GM12892 (cell line): ENCODE measurements at regions not wholly inside any gene's neighbourhood (a gene's known extent, or its start where the extent isn't known, plus 50 kb on each side); places are given as distances from the start of the nearest gene placed in this dataset.

Experiments used
- POLR2AphosphoS5 ChIP-seq: IDR thresholded peaks from 2 replicates; pipeline ENCODE4 v1.6.1; 2011; ENCODE audit warnings: low read depth, low read length, control low read depth
- TAF1 ChIP-seq: IDR thresholded peaks from 2 replicates; pipeline ENCODE4 v1.6.1; 2011; ENCODE audit warnings: low read depth, mild to moderate bottlenecking, control low read depth, low read length, borderline replicate concordance

GRCh38 chr20:43243672-43244269, 54.1 kb upstream of the PTPRT start:
- TF ChIP-seq POLR2AphosphoS5: no peak
- no peak for TF ChIP-seq TAF1
